ENCODE measurements at regions not wholly inside any gene's neighbourhood (a gene's known extent, or its start where the extent isn't known, plus 50 kb on each side); places are given as distances from the start of the nearest gene placed in this dataset.
A peak's percentile ranks its signal among the peaks of the same experiment; 100 is the strongest.
"Not testable (repeated sequence)": the region's sequence is repeated elsewhere in the genome, so short reads cannot be mapped to it uniquely, and the experiment has no call there.

DNA sequence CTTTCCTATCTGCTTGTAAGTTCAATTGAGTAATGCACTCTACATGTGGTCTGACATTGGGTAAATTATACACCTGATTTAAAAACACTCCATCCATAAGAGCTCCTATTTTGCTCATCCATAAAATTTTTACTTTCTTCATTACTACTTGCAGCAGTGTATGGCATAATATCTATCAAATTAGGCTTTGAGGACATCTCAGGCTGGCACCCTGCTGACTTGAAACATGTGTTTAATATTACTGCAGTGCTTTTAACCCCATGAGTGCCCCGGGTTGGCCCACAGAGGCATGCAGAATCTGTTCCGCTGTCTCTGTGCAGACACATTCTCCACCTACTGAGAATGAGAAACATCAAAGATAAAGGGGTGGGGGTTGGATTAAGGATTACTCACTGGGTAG, 249.9 kb upstream of the DNAJC19 start:
- DNase-seq = peak; percentile 60

DNA sequence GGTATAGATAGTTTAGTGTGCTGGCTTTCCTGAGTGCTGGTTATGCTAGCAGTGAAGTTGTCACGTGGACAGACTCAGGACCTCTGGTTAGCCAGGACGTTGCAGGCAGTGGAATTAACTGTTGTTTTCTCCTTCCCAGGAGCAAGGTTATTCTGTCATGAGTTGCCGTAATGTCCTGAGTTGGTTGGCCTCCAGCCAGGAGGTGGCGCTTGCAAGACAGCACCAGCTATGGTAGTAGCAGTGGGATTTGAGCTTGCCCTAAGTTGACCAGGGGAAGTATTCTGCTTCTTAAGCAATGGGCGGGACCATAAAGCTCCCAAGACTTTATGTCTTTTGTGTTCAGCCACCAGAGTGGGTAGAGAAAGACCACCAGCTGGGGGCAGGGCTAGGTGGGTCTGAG, 240.7 kb upstream of the DNAJC19 start:
- peak; percentile 23 for DNase-seq

DNA sequence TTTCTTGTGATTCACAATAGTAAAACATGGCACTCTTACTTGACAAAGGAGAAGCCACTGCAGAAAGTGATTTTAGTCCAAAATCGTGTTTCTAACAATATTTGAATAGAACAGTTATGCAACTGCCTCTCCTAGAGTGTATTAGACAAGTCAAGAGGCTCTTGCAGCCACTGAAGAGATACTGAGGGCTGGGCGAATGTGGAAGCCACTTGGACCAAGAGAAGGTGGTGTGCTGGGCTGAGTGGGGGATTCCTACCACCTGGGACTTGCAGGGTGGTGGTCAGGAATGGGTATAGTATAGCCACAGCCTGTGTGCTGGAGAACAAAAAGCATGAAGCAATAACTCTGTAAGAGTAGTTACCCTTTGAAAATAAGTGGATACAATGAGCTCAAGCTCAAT, 223.8 kb upstream of the DNAJC19 start:
- DNase-seq = no peak

DNA sequence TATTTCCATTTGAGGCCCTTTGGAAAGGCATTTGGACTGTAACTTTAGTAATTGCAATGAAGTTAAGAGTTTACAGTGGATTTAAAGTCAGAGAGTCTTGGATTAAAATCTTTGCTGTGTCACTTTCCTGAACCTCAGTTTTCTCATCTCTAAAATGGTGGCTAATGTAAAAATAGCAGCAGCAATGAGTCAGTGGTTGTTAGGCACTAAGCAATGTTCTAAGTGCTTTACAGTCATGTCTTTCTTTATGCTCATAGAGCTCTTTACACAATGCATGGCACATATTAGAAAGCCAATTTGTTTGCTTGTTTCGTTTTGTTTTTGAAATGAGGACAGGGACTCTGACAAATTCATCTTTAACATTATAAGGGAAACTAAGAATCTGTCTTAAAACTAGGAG, 222.7 kb upstream of the DNAJC19 start:
- DNase-seq = no peak

DNA sequence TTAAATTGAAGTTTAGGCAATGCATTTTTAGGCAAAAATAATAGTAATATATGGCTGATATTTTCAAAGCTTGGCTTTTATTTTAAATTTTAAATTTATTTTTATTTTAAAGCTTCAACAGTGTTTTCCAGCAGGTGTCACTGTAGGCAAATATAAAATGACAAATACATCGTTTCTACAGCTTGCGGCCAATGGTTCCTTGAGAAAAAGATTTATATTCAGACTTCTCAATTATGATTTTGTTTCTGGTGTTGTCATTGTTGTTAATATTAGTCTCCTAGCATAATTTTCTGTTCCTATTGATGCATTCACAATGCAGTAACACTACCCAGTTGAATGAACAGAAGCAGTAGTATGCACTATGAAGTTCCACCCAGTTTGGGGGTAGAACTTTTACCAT, 220.7 kb upstream of the DNAJC19 start:
- peak; percentile 53 for DNase-seq

DNA sequence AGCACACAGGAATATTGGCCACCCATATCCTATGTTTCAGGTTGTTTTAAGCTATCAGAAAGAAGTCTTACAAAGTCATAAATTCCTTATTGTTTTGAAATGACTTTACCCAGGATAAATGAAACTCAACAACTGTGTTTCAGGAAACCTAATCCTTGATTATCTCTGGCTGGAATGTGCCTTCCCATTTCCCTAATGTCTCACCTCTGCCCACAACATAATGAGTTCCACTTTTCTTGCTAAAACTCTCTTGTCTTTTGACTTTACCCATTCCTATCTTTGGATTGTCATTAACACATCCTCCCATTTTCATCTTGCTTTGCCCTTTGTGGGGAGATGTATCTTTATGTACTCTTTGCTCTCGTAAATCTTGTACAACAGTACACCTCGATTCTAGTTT, 200.0 kb upstream of the DNAJC19 start:
- no peak for DNase-seq

DNA sequence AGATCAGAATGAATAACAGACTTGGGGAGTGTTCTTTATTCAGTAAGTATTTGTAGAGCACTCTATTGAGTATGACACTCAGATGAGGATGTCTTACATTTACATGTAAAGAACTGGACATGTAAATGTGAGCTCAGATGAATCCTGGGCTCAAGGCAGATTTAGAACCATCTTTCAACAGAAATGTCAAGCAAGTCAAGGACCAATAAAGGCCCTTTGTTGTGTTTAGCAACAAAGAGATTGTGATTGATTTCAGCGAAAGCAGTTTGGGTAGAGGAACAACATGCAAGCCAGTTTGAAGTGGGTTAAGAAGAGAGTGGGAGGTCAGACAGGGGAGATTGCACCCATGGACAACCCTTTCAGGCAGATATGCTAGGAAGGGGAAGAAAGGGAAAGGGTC, 194.2 kb upstream of the DNAJC19 start:
- DNase-seq = no peak

DNA sequence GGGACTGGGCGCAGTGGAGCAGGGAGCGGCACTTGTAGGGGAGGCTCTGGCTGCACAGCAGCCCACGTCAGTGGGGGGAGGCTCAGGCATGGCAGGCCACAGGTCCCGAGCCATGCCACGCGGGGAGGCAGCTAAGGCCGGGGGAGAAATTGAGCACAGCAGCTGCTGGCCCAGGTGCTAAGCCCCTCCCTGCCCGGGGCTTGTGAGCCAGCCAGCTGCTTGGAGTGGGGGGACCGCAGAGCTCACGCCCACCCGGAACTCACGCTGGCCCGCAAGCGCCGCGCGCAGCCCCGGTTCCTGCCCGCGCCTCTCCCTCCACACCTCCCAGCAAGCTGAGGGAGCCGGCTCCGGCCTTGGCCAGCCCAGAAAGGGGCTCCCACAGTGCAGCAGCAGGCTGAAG, 193.5 kb upstream of the DNAJC19 start:
- DNase-seq = not testable (repeated sequence)

DNA sequence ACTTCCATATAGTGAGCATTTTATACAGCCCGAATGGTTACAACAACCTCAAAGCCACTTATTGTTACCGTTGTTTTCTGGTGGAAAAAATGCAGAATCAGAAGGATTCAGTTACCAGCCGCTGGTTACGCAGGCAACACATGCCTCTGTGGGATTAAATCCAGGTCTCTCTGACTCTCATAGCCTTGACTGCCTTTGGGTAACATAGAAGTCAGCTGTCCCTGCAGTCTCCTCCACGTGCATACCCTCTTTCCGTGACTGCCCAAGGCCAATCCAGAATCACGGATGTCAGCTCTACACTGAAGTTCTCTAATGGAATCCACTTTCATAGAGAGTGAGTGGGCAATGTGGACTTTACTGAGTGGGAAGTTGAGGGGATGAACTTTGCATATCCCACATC, 189.5 kb upstream of the DNAJC19 start:
- no peak for DNase-seq

DNA sequence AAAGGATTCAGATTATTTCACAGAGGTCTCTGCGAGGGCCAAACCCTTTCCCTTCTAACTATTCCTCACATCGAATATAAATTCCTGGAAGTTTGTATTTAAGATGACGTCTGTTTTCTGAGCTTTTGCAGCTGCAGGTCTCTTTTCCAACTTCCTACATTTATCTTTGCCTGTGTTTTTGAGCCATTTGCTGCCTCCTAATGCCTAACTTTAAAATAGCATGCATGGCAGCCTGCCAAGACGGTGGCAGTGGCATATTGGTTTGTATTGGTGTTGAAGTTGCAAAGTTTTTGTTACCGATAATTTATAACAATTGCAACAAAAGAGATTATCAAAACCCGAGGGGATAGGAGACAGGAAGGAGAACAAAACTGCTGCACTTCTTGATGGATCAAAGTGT, 187.1 kb upstream of the DNAJC19 start:
- DNase-seq = peak; percentile 79

DNA sequence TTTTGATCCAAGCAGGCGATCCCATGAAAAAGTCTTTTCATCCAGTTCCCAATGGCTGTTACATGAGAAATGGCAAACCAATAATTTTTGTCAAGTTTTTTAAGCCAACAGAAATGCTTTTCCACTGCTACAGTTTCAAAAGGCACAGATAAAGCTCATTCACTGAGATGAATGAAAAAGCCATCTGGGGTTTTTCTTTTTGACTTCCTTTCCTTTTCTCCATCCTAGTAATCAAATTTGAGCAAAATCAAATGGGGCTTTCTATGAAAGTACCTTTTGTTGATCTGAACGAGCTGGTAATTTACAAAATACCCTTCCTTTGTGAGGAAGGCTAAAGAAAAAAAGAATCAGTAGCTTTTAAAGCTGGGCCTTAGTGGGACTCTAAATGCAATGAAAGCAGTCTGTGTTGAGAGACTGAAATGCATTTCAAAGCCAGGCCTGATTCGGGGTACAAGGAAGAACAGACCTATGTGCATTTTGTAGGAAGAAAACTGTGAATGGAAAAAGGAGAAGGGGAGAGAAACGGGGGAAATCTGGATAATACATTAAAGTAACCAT, 185.2 kb upstream of the DNAJC19 start:
- no peak for DNase-seq

DNA sequence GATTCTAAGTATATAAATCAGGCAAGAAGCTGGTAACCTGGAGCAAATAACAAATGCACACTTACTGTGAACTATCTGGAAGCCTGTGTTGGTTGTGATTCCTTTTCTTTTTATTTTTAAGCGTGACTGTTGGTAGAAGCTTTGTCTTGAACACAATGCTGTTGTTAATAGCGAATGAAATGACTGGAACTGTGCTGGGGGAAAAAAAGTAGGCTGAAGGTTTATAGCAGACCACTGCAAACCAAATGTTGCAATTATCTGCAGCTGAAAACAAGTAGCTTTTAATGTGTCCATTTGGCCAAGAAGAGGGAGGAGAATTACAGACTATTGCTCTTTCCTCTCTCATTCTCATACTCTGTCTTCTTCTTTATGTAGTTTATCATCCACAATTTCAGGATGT, 184.5 kb upstream of the DNAJC19 start:
- DNase-seq = no peak

DNA sequence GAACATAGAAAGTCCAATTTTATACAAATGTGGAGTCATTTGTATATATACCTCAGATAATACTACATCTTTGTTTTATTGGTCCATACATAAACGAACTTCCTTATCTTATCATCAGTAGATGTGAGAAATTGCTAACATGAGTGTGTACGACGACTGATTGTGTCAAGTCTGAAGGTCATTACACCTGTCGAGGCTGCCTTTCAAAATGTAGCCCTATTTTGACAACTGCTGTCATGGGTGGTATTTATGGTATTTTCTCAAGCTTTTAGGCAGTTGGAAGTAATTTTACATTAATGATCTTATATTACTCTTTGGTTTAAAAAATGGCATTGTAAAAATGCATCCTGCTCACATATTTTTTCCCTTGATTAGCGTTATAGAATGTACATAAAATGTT, 183.7 kb upstream of the DNAJC19 start:
- no peak for DNase-seq

DNA sequence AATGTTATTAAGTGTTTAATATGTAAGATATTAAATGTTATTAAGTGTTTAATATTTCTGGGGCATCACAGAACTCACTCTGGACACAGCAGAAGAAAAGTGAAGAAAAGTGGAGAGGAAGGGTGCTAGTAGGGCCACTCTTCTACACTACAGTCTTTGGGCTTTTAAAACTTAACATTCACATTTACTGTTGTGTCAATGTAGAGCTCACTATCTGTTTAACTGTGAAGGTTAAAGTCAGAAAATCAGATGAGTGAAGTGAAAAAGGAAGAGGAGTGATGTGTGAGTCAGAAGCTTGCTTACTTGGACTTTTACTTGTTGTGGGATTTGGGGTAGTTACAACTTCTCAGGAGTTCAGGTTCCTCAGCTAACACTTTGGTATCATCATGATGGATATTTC, 145.3 kb upstream of the DNAJC19 start:
- DNase-seq = peak; percentile 13

DNA sequence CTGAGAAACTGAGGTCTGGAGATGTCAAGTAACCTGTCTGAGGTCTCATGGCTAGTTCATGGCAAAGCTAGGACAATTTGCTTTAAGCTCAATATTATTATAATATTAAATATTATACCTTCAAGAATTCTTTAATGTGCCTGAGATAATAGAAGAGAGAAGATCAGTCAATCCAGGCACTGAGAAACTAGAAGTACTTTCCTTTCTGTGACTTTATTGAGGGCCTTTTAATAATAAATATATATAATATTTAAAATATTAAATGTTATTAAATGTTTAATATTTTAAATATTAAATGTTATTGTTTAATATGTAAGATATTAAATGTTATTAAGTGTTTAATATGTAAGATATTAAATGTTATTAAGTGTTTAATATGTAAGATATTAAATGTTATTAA, 144.3 kb upstream of the DNAJC19 start:
- DNase-seq = peak; percentile 20

DNA sequence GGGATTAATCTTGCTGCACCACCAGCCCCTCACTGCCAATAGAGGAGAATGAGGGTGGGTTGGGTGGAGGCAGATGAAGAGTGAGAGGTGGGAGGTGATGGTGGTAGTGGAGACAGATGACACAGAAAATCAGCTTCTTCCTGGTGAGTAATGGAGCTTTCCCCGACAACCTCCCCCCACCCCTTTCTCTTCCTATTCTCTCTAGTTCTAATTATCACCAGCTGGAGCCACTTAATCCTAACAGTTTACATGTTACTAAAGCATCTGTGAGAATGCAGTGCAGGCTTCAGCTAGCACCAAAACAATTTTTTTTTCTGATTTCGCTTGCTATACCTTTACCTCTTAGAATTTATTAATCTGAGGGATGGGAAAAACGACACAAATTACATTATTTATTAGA, 116.1 kb upstream of the DNAJC19 start:
- DNase-seq = peak; percentile 8

DNA sequence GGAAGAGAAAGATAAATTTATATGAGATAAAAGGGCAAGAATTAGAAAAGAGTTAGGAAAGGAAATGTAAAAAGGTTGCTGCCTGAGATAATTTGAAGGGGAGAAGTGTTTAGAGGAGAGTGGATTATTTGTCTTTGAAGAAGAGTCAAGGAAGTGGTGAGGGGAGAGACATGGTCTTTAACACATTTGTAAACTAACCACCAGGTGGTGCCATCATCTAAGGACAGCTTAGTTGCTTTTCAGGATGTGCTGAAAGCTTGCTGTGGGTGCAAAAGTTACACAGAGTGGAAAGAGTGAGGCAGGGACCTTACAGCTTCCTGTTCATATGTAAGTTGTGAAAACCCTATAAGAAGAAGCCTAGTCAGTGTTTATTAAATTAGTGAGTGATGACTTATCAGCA, 114.1 kb upstream of the DNAJC19 start:
- DNase-seq = peak; percentile 69

DNA sequence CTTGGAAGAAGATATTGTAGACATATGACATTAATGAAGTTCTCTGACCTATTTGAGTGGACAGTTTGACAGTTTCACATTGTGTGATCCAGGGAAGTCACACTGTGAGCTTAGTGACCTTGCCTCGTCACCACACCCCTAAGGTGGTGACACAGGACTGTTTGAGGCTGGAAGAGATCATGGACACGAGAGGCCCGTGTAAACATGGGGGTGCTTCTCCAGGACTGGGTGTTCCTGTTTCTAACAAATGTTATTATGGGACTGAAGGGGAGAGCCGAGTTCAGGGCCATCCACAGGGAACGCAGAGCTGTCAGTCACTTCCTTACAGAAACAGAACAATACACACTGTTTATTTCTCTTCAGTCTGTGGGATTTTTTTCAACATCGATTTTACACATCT, 96.5 kb upstream of the DNAJC19 start:
- no peak for DNase-seq

DNA sequence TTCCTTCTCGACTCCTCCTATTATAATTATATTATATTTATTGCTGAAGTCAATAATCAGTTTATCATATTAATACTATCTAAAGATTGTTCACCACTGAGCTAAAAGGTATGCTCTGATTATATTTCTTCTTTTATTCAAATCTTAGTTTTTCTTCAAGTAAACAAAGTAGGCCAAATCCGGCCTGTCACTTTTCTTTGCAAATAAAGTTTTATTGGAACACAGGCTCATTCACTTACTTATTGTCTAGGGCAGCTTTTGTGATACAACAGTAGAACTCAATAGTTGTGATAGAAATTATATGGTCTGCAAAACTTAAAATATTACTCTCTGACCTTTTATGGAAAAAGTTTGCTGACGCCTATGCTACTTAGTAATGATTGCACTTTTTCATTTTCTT, 92.4 kb upstream of the DNAJC19 start:
- no peak for DNase-seq

DNA sequence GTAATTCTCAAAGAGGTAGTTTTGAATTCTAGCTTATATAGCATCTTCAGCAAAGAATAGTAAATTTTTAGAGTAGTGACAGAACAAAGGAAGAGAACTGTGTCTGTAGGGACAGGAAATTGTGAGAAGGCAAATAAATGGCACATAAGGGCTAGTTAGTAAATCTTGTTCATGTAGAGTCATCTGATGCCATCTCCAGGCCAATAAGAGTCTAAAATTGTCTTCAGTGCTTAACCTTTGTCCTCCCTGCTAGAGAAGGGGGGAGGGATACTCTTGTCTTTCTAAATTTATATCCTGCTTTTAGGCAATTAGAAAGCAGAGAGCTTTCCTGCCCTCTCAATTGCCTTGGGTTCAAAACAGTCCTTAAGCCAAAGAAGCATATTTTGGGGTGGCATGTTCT, 87.0 kb upstream of the DNAJC19 start:
- peak; percentile 9 for DNase-seq

DNA sequence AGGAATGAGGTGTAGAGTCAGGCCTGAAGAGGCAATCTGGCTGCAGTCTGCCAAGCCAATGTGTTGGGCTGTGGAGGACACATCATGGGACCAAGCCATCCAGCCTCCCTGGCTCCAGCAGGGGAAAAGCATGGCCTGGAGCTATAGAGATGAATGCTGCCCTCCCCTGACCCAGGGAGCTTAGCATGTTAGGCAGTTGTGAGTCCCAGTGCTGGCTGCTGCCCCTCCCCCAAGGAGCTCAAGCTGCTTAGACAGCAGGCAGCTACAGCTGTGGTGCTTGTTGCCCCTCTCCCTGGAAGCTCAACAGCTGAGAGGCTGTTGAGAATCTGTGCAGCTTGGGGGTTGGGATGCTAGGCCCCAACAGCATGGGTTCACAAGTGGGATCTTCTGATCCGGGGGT, 85.6 kb upstream of the DNAJC19 start:
- no peak for DNase-seq

DNA sequence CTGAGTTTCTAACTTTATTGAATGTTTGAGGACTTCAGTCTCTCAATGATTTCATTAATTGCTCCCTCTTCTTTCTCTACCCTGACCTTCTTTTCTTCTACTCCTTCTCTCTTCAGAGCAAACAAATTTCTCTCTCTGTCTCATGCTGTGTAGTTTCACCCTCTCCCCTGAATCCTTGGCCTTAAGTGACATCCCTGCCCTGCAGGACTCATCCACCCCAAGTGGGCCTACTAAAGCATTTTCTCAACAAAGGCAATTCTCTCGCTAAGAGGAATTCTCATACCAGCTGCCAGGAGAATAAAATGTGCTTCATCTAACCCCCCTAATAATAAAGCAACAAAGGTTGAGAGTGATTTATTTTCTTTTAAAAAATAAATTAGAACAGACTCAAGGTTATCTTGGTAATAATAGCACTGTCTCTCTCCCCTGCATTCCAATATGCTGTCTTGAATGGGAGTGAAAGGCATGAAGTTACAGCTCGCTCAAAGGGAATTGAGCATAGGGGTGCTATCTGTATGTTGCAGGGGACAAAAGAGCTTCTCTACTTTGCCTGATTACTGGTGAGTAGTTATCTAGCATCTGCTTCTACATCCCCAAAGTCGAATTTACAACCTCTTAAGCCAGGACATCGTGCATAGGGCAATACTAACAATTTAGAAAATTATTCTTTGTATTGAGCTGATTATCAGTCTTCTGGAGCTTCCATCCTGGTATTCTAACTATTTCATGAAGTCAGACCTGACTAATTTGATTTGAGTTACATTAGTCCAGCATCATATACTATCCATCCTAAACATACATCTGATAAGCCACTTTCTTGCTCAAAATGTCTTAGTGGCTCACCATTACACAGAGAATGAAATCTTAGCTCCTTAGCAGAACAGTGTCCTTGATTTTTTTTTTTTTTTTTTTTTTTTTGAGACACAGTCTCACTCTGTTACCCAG, 76.9 kb upstream of the DNAJC19 start:
- no peak for DNase-seq

DNA sequence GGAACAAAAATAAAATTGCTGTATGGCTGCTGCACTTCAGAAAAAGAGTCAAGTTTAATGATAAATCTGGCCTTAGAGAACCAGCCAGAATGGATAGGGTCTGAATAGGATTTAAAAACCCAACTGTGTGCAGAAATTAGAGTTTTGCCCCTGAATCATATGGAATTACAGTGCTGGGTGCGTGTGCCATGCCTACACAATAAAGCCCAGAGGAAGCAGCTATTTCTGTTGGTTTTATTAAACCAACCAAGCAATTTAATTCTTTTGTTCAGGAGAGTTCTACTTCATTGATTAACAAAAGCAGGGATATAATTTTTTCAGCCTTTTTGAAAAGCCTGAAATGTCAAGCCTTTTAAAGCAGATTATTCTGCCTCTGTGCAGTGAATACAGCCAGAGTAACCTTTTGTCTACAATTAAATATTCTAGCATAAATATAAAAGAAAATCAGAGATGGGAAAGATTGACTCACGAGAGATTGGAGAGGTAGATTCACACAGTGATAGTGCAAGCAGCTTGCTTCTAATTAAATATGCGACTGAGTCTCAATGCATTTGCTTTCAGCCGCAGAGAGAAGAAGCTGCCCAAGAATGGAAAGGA, 66.7 kb upstream of the DNAJC19 start:
- peak; percentile 80 for DNase-seq

DNA sequence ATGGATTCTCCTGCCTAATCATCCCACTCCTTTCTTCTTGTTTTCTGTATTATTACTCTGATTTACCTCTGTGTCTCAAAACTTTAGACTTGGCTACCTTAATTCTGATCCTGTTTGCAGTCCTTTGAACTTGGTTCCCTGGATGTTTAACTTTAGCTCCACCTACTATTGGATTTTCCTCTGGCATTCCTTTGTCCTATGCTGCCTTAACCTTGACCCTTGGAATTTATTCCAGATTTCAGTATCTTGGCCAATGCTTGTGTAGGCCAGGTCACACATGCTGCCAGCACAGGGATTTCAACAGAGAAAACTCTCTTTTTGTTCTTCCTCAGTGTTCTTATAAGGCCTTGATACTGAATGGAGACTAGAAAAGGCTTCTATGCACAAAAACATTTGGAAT, 65.0 kb upstream of the DNAJC19 start:
- no peak for DNase-seq
